Dermis microvascular lymphatic vessel endothelial cell (primary cell): ENCODE measurements at regions not wholly inside any gene's neighbourhood (a gene's known extent, or its start where the extent isn't known, plus 50 kb on each side); places are given as distances from the start of the nearest gene placed in this dataset.

Source experiments
- DNase-seq, 2 donors: peaks; one replicate each; pipeline versions ENCODE4 v3.0.0 to v3.0.0-alpha.2; 2010; ENCODE audit warnings: low read depth in 2 of 2

DNA sequence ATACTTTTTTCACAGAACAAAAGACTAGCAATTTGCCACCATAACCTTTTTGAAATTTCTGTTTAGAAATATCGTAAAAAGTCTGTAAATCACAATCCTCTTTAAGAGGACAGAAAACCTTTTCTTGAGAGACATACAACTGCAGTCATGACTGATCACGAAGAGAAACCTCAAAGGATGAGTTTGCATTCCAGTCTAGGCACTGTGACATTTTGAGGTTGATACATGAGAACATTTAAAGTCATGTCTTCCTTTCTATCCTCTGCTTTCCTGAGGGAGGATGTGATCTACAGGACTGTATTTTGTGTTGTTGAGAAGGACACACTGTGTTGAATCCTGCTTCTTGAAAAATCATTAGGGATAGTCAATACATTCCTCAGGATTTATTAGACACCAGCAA, 476.7 kb upstream of the CCDC179 start:
- DNase-seq = no peak

DNA sequence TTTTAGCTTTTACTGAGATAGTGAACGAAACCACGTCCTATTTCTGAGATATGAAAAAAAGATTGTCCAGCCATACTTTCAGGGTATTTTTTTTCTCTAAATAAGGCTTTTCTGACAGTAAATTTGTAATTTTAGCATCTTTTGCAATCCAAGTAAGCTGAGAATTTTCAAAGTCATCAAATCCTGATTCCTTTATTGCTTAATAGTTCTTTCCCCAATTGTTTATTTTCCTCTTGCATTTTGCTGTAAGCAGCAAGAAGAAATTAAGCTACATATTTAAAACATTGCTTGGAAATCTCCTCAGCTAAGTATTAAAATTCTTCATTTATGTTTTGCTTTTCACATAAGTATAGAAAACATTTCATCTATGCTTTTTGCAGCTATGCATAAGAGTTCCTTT, 493.3 kb upstream of the CCDC179 start:
- DNase-seq = no peak

DNA sequence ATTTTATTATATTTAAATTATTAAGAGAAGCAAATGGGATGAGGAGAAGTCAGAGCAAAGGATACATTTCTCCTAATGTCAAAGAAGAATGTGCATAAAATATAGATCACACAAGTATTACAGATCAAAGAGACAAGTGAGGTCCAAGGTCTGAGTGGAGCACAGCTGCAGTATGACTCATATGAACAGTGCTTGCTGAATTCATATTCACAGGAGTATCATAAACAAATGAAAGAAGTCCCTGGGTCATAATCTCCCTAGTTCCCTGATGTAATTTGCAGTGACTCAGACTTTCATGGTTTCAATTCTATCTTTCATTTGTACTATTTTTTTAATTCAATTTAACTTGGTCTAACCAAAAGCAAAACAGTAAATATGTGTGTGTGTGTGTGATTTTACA, 499.0 kb upstream of the CCDC179 start:
- DNase-seq = peak in 1 of 2 donors; percentile 68

DNA sequence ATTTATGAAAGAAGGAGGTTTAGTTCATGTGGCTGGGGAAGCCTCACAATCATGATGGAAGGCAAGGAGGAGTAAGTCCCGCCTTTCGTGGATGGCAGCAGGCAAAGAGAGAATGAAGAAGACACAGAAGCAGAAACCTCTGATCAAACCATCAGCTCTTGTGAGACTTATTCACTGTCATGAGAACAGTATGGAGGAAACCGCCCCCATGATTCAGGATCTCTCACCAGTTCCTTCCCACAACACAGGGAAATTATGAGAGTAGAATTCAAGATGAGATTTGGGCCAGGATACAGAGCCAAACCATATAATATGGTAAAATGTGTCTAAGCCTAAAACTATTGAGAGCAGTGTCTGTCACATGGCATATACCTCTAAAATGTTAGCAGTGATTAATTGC, 503.8 kb upstream of the CCDC179 start:
- no peak for DNase-seq

DNA sequence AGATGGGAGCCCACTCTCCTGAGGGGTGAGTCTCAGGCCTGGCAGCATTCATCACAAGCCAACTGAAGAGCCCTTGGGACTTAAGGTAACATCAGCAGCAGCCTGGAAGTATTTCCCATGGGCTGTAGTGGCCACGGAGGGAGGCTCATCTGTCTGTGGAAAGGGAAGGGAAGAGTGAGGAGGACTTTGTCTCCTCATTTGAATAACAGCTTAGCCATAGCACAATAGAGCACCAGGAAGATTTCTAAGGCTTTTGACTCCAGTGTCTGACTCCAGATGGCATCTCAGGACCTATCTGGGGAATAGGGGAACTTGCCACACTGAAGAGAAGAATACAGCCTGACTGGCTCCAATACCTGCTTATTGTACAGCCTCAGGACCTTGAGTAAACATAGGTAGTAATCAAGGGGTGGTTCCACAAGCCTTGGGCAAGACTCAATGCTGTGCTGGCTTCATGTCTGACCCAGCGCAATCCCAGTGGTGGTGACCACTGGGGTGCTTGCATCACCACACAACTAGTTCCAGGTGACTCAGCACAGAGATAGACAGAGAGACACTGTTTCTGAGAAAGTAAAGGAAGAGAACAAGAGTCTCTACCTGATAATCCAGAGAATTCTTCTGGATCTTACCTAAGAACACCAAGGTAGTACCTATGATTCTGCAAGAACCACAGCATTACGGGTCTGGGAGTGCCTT, 510.5 kb upstream of the CCDC179 start:
- DNase-seq = no peak

DNA sequence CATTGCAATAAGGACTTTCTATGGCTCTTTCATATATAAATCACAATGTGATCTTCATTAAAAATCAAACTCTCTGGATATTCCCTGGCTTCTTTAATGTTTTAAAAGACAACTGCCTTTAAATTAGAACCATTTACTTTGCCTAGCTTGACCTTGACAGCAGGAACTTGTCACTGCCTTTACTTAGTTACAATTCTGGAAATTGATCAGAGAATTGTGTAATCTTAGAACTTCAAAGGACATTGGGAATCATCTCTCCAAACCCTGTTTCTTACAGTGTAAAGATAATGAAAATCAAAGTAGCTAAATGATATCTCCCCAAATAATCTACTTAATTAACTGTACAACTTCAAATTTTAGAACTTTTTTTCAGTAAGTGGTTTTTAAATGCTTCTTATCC, 517.6 kb upstream of the CCDC179 start:
- DNase-seq = no peak

DNA sequence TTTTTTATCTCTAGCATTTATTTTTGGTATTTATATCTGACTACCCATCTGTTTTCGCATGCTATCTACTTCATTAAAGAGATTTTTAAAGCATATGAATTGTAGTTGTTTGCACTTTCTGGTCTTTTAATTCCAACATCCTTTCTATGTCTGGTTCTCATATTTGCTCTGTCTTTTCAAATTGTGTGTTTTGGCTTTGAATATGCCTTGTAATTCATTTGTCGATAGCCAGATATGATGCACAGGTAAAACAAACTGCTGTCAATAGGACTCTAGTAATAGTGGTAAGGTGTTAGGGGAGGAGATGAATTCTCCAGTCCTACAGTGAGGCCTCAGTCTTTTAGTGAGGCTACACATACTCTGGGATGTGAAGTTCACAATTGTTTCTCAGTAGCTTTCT, 530.8 kb upstream of the CCDC179 start:
- no peak for DNase-seq

DNA sequence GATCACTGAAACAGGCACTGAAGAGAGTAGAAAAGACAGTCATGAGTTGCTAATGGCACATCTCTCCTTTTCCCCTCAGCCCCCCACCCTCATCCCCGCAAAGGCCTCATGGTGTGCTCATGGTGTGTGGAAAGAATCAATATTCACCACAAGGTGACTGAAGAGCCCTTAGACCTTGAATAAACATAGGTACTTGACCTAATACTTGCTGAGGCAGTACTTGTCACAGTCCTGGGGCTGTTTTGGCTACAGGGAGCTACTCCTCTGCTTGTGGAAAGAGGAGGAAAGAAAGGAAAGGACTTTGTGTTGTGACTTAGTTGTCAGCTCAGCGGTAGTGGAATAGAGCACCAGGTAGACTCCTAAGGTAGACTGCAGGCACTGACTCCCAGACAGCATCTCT, 537.8 kb upstream of the CCDC179 start:
- DNase-seq = no peak

DNA sequence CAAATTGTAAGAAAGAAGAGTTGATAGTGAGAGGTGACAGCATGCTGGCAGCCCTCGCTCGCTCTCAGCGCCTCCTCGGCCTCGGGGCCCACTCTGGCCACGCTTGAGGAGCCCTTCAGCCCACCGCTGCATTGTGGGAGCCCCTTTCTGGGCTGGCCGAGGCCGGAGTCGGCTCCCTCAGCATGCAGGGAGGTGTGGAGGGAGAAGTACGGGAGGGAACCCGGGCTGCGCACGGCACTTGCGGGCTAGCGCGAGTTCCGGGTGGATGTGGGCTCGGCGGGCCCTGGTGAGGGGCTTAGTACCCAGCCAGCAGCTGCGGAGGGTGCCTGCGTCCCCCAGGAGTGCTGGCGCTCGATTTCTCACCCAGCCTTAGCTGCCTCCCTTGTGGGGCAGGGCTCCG, 539.7 kb upstream of the CCDC179 start:
- no peak for DNase-seq

DNA sequence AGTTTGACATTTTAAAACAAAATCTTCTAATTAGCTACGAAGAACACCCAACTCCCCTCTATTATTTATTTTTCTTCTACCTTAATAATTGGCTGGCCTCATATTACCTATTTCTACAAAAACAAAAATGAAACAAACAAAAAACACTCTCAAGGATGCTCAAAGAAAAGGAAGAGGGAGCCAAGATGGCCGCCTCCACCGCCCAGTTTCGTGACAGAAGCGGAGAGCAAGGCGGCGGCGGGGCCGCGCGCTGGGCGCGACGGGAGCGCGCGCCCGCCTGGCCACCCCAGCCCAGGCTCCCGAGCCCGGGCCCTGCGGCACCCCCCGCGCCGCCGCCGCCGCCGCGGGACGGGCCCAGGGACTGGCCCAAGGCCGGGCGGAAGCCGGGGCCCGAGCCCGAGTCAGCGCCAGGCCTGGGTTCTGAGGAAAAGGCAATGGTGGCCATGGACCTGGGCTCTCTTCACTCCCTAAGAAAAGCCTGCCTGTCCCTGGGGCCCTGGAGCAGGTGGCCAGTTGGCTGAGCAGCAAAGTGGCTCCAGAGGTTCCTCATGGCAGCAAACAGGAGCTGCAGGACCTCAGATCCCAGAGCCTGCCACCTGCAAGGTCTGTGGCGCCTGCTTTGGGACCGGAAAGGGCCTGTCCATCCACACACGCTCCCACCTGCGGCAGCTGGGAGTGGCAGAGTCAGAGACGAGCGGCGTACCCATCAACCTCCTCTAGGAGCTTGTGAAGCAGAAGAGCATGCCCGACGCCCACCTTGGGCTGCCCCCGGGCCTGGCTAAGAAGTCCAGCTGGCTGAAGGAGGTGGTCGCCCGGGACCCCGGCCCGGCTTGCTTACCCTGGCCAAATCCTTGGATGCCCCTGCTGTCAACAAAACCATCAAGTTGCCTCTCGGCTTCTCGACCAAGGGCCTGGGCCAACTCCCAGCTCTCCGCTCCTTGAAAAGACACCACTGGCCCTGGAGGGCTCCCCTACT, 543.2 kb upstream of the CCDC179 start:
- DNase-seq = no peak

DNA sequence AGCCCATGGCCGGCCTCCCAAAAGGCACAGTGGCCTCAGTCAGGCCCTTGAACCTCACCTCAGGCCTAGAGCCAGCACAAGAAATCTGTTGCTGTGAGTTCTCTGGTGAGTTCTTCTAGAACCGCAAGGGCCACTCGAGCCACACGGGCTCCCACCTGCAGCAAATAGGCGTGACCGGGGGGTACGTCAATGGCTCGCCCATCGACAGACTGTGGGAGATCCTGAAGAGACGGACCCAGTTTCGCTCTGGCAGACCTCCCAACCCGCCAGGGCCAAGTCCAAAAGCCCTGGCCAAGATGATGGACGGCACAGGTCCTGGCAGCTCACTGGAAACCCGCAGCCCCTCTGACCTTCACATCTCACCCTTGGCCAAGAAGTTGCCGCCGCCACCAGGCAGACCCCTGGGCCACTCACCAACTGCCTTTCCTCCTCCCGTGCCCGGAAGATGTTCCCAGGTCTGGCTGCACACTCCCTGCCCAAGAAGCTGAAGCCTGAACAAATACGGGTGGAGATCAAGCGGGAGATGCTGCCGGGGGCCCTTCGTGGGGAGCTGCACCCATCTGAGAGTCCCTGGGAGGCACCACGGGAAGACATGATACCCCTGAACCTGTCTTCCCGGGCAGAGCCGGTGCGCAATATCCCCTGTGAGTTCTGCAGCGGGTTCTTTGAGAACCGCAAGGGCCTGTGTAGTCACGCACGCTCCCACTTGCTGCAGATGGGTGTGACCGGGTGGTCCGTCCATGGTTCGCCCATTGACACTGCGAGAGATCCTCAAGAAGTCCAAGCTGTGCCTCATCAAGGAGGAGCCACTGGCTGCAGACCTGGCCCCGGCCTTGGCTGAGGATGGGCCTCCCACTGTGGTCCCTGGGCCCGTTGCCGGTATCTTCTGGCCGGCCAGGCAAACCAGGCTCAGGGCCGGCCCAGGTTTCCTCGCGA, 544.2 kb upstream of the CCDC179 start:
- DNase-seq = no peak

DNA sequence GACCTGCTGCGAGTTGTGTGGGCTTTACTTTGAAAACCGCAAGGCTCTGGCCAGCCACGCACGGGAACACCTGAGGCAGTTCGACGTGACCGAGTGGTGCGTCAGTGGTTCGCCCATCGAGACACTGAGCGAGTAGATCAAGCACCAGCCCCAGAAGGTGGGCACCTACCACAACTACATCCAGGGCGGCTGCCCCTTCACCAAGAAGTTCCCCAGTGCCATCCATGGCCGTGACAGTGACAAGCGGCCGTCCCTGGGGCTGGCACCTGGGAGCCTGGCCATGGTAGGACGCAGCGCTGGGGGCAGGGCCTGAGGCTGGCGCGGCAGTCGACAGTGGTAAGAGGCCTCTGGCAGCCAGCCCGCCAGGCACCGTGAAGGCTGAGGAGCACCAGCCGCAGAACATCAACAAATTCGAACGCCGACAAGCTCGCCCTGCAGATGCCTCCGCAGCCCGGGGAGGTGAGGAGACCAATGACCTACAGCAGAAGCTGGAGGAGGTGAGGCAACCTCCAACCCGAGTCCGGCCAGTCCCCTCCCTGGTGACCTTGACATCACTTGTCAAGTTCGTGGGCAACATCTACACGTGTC, 545.2 kb upstream of the CCDC179 start:
- DNase-seq = no peak

DNA sequence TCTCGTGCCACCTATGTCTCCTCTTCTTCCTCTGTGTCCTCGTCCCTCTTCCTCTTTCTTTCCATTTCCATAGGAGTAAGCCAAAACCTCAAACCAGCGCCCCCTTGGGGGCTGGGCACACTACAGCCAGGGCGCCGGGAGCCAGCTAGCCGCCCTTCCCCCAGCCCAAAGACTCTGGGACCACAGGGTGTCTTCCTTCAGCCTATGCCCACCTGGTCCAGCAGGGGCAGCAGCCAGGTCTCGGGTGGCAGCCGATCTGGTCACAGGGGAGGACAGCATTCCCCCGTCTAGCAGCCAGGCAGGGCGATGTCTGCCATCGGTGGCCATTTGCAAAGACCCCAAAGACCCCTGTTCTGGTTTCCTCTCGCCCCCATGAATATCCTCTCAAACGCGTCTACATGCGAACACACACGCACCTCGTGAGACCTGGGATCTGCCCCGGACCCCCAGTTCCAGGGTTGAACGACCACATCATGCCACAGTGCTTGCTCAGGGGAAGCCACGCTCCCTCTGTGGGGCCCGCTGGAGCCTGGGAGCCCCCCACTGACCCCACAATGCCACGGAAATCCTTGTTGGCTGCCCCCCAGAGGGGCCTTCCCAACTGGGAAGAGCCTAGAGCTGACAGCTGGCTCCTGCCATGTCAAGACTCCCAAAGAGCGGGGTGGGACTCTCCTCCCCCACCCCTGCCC, 546.0 kb upstream of the CCDC179 start:
- DNase-seq = no peak

DNA sequence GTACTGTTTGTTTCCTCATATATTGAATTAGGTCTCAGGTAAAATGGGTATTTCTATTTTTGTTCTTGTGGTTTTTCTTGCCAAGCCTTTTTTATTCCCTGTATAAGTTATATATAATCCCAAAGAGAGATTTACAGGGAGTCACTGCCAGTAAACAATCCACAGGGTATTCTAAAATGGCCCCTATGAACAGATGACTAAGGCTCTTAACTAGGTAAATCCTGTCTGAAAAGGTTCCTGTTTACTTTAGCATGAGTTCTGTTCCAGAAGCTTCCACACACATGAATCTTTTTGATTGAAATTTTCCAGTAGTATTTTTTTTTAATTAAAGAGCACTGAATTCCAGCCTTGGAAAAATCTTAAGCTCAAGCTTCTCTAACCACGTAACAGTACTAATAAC, 552.8 kb upstream of the CCDC179 start:
- DNase-seq = no peak

DNA sequence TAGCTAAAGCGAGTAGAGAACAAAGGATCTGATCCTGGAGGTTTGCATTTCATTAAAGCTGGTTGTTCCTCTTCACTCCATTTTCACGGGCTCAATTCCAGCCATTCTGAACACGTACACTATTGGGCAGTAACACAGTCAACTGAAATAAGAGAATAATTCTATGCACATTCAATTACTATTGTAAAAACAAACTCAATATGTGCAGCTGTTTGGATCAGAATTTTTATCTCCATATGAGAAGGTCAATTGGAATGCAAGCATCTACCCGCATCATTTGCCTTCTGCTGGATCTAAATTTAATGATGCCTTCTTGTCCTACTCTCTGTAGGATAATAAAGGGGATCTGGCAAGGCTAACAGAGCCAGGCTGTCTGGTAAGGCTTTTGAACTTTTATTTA, 562.8 kb upstream of the CCDC179 start:
- no peak for DNase-seq

DNA sequence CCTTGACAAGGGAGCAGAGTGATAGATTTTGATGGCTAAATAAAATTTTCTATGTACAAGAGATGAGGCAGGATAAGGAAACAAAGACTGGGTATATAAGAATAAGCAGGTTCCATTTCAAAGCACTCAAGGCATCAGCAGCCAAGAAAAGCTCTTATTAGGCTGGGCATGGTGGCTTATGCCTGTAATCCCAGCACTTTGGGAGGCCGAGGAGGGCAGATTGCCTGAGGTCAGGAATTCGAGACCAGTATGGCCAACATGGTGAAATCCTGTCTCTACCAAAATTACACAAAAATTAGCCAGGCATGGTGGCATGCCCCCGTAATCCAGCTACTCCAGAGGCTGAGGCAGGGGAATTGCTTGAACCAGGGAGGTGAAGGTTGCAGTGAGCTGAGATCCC, 563.4 kb upstream of the CCDC179 start:
- DNase-seq = no peak

DNA sequence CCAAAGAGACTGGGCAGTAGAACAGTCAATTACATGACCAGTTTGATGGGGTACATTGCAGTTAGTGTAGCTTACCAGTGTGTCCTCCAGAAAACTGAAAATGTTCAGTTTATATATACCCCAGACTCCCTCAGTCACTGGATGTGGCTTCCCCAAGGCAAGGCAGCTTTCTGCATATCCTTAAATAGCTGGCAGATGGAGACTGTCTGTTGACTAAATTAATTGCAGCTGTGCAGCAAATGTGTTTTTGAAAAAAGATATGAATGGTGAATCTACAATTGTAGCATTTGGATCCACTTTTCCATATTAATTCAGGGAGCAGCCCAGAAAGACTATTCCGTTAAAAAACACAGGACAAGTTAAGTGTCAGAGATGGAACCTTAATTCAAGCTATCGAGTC, 565.1 kb upstream of the CCDC179 start:
- DNase-seq = no peak

DNA sequence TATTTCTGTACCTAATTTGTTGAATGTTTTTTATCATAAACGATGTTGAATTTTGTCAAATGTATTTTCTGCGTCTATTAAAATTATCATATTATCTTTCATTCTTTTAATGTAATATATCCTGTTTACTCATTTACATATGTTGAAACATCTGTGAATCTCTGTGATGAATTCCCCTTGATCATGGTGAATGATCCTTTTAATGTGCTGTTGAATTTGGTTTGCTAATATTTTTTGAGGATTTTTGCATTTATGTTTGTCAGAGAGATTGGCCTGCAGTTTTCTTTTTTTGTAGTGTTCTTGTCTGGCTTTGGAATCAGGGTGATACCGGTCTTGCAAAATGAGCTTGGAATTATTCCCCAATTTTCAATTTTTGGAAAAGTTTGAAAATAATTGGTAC, 569.3 kb upstream of the CCDC179 start:
- no peak for DNase-seq

DNA sequence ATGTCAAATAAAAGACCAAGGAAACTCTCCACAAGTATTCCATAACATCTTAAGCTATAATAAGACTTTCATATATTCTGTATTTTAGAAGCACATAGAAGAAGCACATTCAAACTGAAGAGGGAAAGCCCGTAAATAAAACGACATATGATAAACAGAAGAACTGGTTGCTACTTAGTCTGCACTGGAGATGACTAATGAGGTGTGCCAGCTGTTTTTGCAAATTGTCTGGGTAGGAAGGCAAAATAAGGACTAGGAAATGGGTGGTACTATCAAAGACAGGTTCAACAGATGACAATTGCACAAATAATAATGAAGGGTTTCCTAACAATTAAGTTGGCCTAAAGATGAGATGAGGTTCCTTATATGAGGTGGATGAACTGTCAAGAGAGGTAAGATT, 593.2 kb upstream of the CCDC179 start:
- no peak for DNase-seq

DNA sequence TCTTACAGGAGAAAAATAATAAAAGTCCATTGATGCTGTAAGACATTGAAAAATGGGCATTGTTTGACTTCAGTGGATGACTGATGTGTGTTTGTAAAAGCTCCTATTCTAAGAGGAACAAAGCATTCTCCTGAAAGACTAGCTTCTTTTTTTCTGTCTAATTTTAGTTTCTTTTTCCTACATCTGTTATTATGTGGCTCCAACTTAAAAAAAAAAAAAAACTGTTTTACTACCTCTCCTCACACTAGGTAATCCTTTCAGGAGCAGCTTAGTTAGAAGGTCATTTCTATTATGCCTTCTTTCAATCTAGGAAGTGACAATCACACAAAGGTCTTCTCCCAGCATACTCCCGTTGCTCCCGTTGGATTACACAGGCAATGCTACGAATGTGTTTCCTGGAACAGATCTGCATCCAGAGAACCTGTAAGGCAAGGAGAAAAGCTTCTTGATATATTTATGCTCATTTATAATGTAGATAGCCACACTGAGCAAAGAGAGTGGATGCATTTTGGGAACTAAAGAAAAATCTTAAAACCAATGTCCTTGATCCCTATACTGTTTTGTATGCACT, 595.1 kb upstream of the CCDC179 start:
- no peak for DNase-seq

DNA sequence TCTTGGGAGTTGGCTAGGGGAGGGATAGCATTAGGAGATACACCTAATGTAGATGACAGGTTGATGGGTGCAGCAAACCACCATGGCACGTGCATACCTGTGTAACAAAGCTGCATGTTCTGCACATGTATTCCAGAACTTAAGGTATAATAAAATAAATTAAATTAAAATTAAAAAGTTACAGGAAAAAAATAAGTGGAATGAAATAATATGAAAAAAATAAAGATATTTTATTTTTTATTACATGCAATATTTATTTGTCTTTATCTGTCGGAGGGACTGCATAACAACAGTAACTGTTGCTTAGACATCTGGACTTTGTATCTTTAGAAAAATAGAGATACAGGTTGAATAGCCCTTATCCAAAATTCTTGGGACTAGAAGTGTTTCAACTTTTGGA, 597.4 kb upstream of the CCDC179 start:
- DNase-seq = no peak
